ENCODE measurements at regions not wholly inside any gene's neighbourhood (a gene's known extent, or its start where the extent isn't known, plus 50 kb on each side); places are given as distances from the start of the nearest gene placed in this dataset.

GRCh38 chr5:18900644-18901043, 1087.4 kb downstream of the CDH18 start:
- TF ChIP-seq CTCF (IDR thresholded peaks at IDR 0.05) (no peak), POLR2A (IDR thresholded peaks at IDR 0.05) (no peak), POLR2AphosphoS5 (IDR thresholded peaks at IDR 0.05; ENCODE audit: insufficient read depth in 1 of 2, low read depth in 1 of 2) (no peak)

All from vagina (tissue), 2 donors.